ENCODE measurements at regions not wholly inside any gene's neighbourhood (a gene's known extent, or its start where the extent isn't known, plus 50 kb on each side); places are given as distances from the start of the nearest gene placed in this dataset.

- DNase-seq, result no peak
Measured at GRCh38 chr2:198697218-198697617, 760.5 kb downstream of the SATB2 start.

DNA sequence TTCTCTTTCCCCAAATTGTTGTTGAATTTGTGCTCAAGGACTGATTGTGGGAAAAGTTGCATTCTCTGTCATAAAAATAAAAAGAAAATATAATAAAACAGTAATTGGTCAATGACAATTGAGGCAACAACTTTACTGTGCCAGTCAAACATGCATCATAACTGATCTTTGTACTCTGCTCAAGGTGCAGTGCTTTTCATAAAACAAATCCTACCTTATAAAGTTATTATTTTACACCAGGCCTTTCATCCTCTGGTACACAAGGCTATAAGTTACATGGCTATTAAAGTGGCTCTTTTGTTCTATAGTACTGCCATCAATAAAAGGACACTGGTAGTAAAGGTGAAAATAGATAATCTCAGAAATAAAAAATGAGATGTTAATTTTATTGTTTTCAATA lies 761.9 kb downstream of the SATB2 start:
- no peak for DNase-seq

DNA sequence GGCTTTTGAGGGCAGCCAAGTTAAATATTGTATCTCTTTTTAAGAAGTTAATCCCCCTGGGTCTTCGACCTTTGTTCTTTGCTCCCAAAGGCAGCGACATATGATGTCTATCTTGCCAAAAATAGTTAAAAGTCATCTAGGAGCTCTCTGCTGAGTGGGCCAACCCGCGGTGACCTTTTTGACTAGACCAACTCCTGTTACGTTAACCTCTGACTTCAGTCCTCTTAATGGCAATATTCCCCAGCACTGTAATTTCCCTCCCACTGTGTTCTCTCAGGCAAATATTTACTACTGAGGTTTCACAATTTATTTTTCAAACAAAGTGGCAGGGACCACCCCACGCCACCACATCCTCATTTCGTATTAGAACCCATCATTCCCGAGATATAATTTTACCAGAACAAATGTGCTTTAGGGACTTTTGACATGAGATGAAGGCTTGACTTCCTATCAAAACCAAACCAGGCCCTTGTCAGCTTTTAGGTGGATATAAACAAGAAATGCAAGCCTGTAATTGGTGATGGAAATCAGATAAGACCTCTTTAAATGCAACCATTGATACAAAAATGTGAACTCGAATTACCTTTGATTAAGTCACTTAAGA lies 764.7 kb downstream of the SATB2 start:
- DNase-seq, result no peak

GRCh38 chr2:198691236-198691635 lies 766.5 kb downstream of the SATB2 start:
- no peak for DNase-seq

- DNase-seq, result no peak
Measured at GRCh38 chr2:198664321-198664720, 793.4 kb downstream of the SATB2 start.

DNA sequence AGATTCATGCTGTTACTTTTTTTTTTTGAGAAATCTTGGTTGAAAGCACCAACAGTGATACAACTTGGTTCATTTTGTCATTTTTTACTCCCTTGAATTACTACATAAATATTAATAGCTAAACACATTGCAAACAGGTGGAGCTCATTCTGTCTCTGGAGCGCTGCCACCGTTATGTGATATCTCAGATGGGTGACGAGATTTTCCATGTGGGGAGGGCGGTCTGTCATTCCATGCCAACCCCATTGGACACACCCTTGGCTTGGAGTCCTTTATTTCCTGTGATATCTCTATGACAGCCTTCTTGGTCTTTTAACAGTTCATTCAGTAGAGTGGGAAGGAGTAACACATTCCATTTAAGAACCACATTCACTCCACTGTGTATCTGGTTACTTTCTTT lies 794.8 kb downstream of the SATB2 start:
- DNase-seq, result no peak

DNA sequence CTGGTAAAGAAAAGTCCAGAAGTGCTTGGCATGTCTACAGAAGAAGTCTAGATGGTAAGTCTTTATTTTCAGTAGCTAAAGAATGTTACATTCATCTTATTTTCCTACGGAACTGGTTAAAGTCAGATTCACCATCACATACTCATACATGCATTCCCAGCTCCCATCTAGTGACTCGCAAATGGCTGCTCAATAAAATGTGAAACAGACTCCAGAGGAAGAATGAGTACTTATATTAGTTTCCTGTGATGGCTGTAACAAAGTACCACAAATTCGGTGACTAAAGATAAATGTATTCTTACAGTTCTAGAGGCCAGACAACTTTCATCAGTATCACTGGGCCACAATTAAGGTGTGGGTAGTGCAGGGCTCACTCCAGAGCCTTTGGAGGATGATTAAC lies 797.2 kb downstream of the SATB2 start:
- no peak for DNase-seq

DNA sequence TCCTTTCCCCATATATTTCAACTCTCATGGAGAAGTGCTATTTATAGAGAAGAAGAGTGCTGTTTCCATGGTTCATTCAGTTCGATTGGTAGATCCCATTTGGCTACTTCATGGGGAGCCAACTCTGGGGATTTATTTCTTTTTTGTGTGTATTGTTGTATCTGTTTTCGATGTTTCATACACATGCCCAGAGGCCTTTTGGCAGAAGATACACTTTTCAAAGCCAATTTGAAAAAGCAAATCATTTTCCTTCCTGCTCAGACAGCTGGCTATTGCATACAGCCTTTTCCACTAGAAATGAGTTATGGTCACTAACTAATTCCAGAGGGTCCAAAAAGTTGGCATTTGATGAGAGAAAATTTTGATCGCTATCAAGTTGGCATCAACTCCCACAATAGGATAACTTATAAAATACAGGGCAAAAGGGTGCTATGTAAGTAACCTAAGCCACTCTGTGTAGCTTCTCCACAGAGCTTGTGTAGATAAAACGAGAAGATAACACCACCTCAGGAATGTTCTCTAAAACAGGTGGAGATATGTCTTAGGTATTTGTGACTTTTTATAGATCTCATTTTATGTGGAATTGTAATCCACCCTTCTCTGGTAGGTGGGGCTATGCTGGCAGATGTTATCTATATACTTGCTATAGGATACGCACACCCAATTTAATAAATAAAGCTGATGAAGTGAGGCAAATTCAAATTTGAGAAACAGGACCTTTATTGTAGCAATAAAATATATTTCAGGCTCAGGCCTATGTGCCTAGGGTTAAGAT lies 798.5 kb downstream of the SATB2 start:
- no peak for DNase-seq

GRCh38 chr2:198657512-198658121 lies 800.1 kb downstream of the SATB2 start:
- DNase-seq, result peak; percentile 36

DNA sequence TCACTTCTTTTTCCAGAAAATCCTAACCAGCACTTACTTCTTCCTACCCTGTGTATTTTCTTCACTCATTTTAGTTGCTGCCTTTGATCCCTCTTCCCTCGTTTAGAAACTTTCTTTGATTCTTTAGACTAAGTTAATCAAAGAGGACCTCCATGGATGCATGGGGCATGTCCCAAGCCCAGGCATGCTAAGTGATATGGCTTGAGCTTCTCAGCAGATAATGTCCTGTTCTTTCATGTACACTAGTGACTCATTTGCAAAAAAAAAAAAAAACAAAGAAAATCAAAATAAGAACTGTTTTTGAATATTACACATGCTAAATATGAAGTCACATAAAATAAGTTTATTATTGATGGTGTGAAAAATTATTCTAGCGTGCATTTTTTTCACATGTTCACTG lies 800.9 kb downstream of the SATB2 start:
- DNase-seq, result no peak

DNA sequence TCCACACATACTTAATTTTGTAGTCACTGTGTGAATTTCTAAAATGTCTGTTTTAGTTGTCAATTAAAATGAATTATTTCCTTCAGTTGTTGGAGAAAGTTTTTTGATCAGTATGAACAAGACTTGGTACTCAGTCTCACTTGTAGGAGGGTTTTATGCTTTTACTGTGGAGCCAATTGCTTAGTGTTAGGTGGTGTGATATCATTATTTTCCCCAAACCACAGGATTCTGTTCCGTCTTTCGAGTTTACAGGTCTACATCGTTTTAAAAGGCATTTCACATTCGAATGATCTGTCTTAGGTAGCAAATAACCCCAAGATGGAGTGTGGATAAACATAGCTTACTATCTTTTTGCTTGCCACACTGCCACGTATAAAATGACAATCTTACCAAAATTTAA lies 803.1 kb downstream of the SATB2 start:
- no peak for DNase-seq

- no peak for DNase-seq
Measured at GRCh38 chr2:198653311-198653710, 804.4 kb downstream of the SATB2 start.

- no peak for DNase-seq
Measured at GRCh38 chr2:198652461-198652860, 805.3 kb downstream of the SATB2 start.

- no peak for DNase-seq
Measured at GRCh38 chr2:198645816-198646215, 811.9 kb downstream of the SATB2 start.

- DNase-seq, result no peak
Measured at GRCh38 chr2:198641161-198641560, 816.6 kb downstream of the SATB2 start.

DNA sequence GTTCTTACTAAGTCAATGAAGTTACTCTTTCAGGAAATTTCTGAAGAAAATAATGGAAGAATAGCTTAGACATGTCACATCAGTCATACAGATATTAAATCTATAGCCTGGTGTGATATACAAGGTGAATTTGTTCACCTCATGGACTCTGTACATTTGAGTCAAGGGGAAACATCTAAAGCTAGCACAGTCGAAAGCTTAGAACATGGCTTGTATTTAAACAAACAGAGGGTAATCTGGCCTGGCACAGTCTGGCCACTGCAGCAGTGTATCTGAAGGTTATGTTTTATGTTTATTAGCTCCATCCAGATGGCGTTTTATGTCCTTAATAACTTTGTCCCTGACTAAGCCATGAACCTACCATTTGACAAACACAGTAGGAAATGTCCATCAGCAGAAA lies 817.3 kb downstream of the SATB2 start:
- DNase-seq, result no peak

GRCh38 chr2:198639580-198639979 lies 818.2 kb downstream of the SATB2 start:
- no peak for DNase-seq

GRCh38 chr2:198638577-198638976 lies 819.2 kb downstream of the SATB2 start:
- no peak for DNase-seq

DNA sequence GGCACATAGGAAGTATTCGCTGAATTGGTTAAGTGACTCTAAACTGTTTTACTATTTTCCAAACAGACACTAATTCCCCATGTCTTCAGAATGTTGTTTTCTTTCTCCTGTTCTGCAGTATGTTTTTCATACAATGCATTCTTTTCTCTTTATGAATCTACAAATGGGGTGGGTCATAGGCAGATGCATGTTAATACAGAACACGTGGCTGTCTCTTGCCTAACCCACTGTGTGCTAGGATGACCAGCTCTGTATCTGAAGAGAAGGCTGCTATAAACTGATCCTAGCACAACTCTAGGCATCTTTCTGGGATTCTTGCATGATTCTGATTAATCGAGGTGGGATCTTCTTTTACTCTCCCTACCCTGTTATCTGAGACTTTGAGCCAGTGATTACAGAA lies 826.0 kb downstream of the PLCL1 start:
- no peak for DNase-seq

GRCh38 chr2:198628596-198628995 lies 824.2 kb downstream of the PLCL1 start:
- no peak for DNase-seq

- DNase-seq, result no peak
Measured at GRCh38 chr2:198622986-198623730, 818.8 kb downstream of the PLCL1 start.

GRCh38 chr2:198615972-198616371 lies 811.6 kb downstream of the PLCL1 start:
- DNase-seq, result no peak

DNA sequence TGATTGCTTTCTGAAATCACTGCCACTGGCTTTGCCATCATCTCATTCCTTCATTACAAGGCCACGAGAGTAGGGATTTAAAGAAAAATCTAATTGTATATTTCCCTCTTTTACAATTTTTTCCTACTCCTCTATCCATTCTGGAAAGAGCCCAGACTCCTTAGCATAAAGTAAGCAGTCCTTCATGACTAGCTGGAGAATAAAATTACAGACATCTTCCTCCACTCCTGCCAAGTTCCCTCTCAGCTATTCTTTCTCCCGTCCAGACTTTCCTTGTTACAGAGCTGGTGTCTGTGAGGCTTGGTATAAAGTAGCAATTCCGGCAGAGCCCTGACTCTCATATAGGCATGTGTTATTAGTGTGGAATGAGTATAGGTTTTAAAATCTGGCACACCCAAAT lies 806.8 kb downstream of the PLCL1 start:
- no peak for DNase-seq

GRCh38 chr2:198604599-198604998 lies 800.2 kb downstream of the PLCL1 start:
- DNase-seq, result no peak
